ENCODE measurements at regions not wholly inside any gene's neighbourhood (a gene's known extent, or its start where the extent isn't known, plus 50 kb on each side); places are given as distances from the start of the nearest gene placed in this dataset.

- no peaks in the 10 kb centered on the region for H3K27me3 ChIP-seq
- no peak overlapping the region for H3K4me3 ChIP-seq
- H3K4me1 ChIP-seq: no peaks in the 10 kb centered on the region
- DNase-seq (ENCODE audit: low spot score in 2 of 2): no peak
- H3K9me3 ChIP-seq: no peaks in the 10 kb centered on the region
- H3K36me3 ChIP-seq: no peaks in the 10 kb centered on the region
- H3K27ac ChIP-seq: no peak overlapping the region
- no peak for TF ChIP-seq CTCF (IDR thresholded peaks at IDR 0.05)
- TF ChIP-seq POLR2A (IDR thresholded peaks at IDR 0.05): no peak
- no peak for TF ChIP-seq EP300 (IDR thresholded peaks at IDR 0.05)
These were observed 322.5 kb downstream of the BMP2 start for GRCh38 chr20:7090001-7090400.

GRCh38 chr20:7090811-7091210 lies 323.3 kb downstream of the BMP2 start:
- no peak for DNase-seq (ENCODE audit: low spot score in 2 of 2)
- Histone ChIP-seq H3K9me3 (no peaks in the 10 kb centered on the region), H3K36me3 (no peaks in the 10 kb centered on the region), H3K27me3 (no peaks in the 10 kb centered on the region), H3K4me3 (no peak overlapping the region), H3K4me1 (no peaks in the 10 kb centered on the region), H3K27ac (no peak overlapping the region)
- 70 to 72% methylated on average over 4 of the region's 4 CpGs for WGBS, 2 donors
- TF ChIP-seq CTCF (IDR thresholded peaks at IDR 0.05) (no peak), EP300 (IDR thresholded peaks at IDR 0.05) (no peak), POLR2A (IDR thresholded peaks at IDR 0.05) (no peak)

GRCh38 chr20:7091655-7092054 lies 324.2 kb downstream of the BMP2 start:
- H3K27ac ChIP-seq: no peak overlapping the region
- no peaks in the 10 kb centered on the region for H3K27me3 ChIP-seq
- no peaks in the 10 kb centered on the region for H3K36me3 ChIP-seq
- H3K9me3 ChIP-seq: peaks cover 0 to 3% (median 0%) of the 10 kb centered on the region in 4 donors
- TF ChIP-seq EP300 (IDR thresholded peaks at IDR 0.05) (no peak), CTCF (IDR thresholded peaks at IDR 0.05) (no peak), POLR2A (IDR thresholded peaks at IDR 0.05) (no peak)
- 82 to 87% methylated on average over 4 of the region's 4 CpGs for WGBS, 2 donors
- H3K4me3 ChIP-seq: no peak overlapping the region
- no peaks in the 10 kb centered on the region for H3K4me1 ChIP-seq
- no peak for DNase-seq (ENCODE audit: low spot score in 2 of 2)

GRCh38 chr20:7094438-7094997 lies 327.0 kb downstream of the BMP2 start:
- no peak for DNase-seq (ENCODE audit: low spot score in 2 of 2)
- no peak overlapping the region for H3K27ac ChIP-seq
- no peak overlapping the region for H3K4me3 ChIP-seq
- H3K27me3 ChIP-seq: no peaks in the 10 kb centered on the region
- 24 to 25% methylated on average over 7 of the region's 7 CpGs for WGBS, 2 donors
- no peaks in the 10 kb centered on the region for H3K36me3 ChIP-seq
- H3K4me1 ChIP-seq: no peaks in the 10 kb centered on the region
- no peak for TF ChIP-seq POLR2A (IDR thresholded peaks at IDR 0.05)
- TF ChIP-seq CTCF (IDR thresholded peaks at IDR 0.05): peak in 2 of 5 experiments; percentile 8 to 17
- TF ChIP-seq EP300 (IDR thresholded peaks at IDR 0.05): no peak
- H3K9me3 ChIP-seq: peaks cover 0 to 19% (median 0%) of the 10 kb centered on the region in 4 donors

- 87 to 92% methylated on average over 4 of the region's 4 CpGs for whole genome bisulfite sequencing, 2 donors
- TF ChIP-seq CTCF (IDR thresholded peaks at IDR 0.05) (no peak), POLR2A (IDR thresholded peaks at IDR 0.05) (no peak), EP300 (IDR thresholded peaks at IDR 0.05) (no peak)
- H3K27ac ChIP-seq: no peak overlapping the region
- no peak overlapping the region for H3K4me3 ChIP-seq
- DNase-seq (ENCODE audit: low spot score in 2 of 2): no peak
- H3K36me3 ChIP-seq: no peaks in the 10 kb centered on the region
- H3K9me3 ChIP-seq: no peaks in the 10 kb centered on the region
- no peaks in the 10 kb centered on the region for H3K27me3 ChIP-seq
- H3K4me1 ChIP-seq: no peaks in the 10 kb centered on the region
These were observed 339.4 kb downstream of the BMP2 start for GRCh38 chr20:7106910-7107309.

Data from tibial nerve (tissue), 4 donors.